ENCODE measurements at regions not wholly inside any gene's neighbourhood (a gene's known extent, or its start where the extent isn't known, plus 50 kb on each side); places are given as distances from the start of the nearest gene placed in this dataset.

DNA sequence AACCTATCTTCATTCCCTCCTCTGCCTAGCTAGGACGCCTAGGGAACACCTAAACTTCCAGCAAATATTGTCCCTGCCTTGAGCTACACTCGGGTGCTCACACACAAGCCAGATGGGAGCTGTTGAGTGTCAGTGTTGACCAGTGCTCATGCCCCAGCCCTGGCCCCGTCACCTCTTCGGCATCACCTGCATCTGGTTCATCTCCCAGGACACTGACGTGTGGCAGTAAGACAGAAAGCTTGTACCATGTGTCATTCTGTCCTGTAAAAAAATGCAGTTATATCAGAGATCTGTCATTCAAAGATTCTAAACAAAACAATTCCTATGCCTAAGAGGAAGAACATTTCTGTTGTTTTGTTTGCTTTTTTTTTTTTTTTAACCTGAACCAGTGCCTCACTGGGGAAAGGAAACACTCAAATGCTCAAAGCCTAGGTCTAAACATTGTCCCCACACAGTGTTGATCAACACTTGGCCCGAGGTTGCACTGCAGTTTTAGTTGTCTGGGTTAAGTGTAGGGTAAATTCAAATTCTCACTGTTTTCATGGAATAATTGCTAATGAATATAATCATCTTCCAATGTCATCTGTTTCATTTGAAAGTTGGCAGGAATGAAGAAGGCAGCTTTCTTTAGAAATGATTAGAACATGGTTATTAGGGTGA, 102.7 kb upstream of the SASH1 start:
- ChIA-PET CTCF (no interaction called here), POLR2A (no interaction called here)
- Histone ChIP-seq H3K27me3 (ENCODE audit: control insufficient read depth in 1 of 2, insufficient read depth in 2 of 2, low read length in 2 of 2) (peaks cover 0 to 4% of the 10 kb centered on the region in 2 experiments), H3K9me3 (ENCODE audit: control insufficient read depth in 1 of 2, insufficient read depth in 1 of 2, low read length in 2 of 2) (no peaks in the 10 kb centered on the region), H3K27ac (ENCODE audit: low read depth in 1 of 2, low read length in 2 of 2) (no peak overlapping the region), H3K4me3 (ENCODE audit: low read length) (no peak overlapping the region), H3K4me1 (ENCODE audit: insufficient read depth, low read length) (no peaks in the 10 kb centered on the region), H3K36me3 (ENCODE audit: insufficient read depth, low read length) (no peaks in the 10 kb centered on the region)
- H3K36me3 Mint-ChIP-seq (ENCODE audit: low read depth): no peaks in the 10 kb centered on the region
- no peak for ATAC-seq (ENCODE audit: poor library complexity)
- DNase-seq: no peak
- no peak overlapping the region for H3K4me3 Mint-ChIP-seq
- no peaks in the 10 kb centered on the region for H3K9me3 Mint-ChIP-seq
- intact Hi-C loops (cut with DNase I, micrococcal nuclease): no loop called here
- H3K4me1 Mint-ChIP-seq (ENCODE audit: low read depth): no peaks in the 10 kb centered on the region
- TF ChIP-seq, protein P1, sequence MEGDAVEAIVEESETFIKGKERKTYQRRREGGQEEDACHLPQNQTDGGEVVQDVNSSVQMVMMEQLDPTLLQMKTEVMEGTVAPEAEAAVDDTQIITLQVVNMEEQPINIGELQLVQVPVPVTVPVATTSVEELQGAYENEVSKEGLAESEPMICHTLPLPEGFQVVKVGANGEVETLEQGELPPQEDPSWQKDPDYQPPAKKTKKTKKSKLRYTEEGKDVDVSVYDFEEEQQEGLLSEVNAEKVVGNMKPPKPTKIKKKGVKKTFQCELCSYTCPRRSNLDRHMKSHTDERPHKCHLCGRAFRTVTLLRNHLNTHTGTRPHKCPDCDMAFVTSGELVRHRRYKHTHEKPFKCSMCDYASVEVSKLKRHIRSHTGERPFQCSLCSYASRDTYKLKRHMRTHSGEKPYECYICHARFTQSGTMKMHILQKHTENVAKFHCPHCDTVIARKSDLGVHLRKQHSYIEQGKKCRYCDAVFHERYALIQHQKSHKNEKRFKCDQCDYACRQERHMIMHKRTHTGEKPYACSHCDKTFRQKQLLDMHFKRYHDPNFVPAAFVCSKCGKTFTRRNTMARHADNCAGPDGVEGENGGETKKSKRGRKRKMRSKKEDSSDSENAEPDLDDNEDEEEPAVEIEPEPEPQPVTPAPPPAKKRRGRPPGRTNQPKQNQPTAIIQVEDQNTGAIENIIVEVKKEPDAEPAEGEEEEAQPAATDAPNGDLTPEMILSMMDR (IDR thresholded peaks at IDR 0.05): no peak
- peaks cover 71% of the 10 kb centered on the region for H3K27me3 Mint-ChIP-seq
- H3K27ac Mint-ChIP-seq: no peak overlapping the region

DNA sequence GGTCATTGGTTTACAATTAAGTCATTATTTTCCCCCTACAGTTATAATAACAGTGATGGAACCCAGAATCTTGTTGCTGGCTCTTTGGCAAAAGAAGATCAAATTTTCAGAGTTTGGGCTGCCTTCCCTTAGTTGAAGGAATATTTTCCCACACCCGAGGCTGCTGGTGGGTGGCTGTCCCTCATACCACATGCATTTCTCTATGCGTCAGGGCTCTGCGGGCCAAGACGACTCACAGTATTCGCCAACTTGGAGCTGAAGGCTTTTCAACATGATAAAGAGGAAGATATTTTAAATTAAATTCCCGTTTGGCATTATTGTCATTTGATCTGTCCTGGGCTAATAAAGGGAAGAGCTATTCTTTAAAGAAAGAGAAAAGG, 102.2 kb upstream of the SASH1 start:
- H3K4me3 ChIP-seq (ENCODE audit: low read length): no peak overlapping the region
- POLR2A ChIA-PET: no interaction called here
- ATAC-seq (ENCODE audit: poor library complexity) (no peak), DNase-seq (no peak)
- peaks cover 0 to 4% of the 10 kb centered on the region in 2 experiments for H3K27me3 ChIP-seq (ENCODE audit: control insufficient read depth in 1 of 2, insufficient read depth in 2 of 2, low read length in 2 of 2)
- Mint-ChIP-seq H3K4me3 (no peak overlapping the region), H3K36me3 (ENCODE audit: low read depth) (no peaks in the 10 kb centered on the region), H3K27ac (no peak overlapping the region), H3K4me1 (ENCODE audit: low read depth) (no peaks in the 10 kb centered on the region), H3K27me3 (peaks cover 74% of the 10 kb centered on the region), H3K9me3 (no peaks in the 10 kb centered on the region)
- no peaks in the 10 kb centered on the region for H3K4me1 ChIP-seq (ENCODE audit: insufficient read depth, low read length)
- no peaks in the 10 kb centered on the region for H3K36me3 ChIP-seq (ENCODE audit: insufficient read depth, low read length)
- TF ChIP-seq, protein P1 (IDR thresholded peaks at IDR 0.05): no peak
- intact Hi-C loops (cut with DNase I, micrococcal nuclease): no loop called here
- H3K9me3 ChIP-seq (ENCODE audit: control insufficient read depth in 1 of 2, insufficient read depth in 1 of 2, low read length in 2 of 2): no peaks in the 10 kb centered on the region
- CTCF ChIA-PET: no interaction called here
- H3K27ac ChIP-seq (ENCODE audit: low read depth in 1 of 2, low read length in 2 of 2): no peak overlapping the region

DNA sequence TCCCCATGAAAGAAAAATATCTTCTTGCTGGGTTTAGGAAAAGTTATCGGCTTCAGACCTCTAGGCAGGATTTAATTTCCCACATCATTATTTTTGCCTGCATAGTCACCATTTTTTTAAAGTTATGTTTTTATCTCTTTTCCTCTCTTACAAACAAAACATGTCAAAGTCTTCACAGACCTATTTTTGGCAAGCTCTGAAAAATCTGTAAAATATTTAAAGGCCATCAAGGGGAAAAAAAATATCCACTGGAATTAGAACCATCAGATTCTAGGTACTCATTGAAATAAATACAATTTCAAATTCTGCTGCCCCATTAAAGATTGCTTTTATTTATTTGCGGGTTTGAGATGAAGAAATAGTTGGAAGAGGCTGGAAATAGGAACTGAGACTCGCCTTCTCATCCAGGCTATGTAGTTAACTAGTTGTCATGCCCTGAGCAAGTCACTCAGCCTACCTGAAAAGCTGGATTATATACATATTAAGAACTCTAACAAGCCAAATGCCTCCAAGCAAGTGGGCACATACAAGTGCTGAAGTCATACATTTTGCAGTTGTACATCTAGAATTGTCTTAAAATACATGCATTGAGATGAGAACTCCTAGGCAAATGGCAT, 101.7 kb upstream of the SASH1 start:
- no peaks in the 10 kb centered on the region for H3K4me1 ChIP-seq (ENCODE audit: insufficient read depth, low read length)
- CTCF ChIA-PET: no interaction called here
- H3K9me3 Mint-ChIP-seq: no peaks in the 10 kb centered on the region
- POLR2A ChIA-PET: no interaction called here
- H3K36me3 Mint-ChIP-seq (ENCODE audit: low read depth): no peaks in the 10 kb centered on the region
- TF ChIP-seq, protein P1 (IDR thresholded peaks at IDR 0.05): no peak
- H3K4me1 Mint-ChIP-seq (ENCODE audit: low read depth): no peaks in the 10 kb centered on the region
- H3K4me3 Mint-ChIP-seq: no peak overlapping the region
- H3K27me3 Mint-ChIP-seq: peaks cover 70% of the 10 kb centered on the region
- no peak for DNase-seq
- H3K27ac ChIP-seq (ENCODE audit: low read depth in 1 of 2, low read length in 2 of 2): no peak overlapping the region
- H3K36me3 ChIP-seq (ENCODE audit: insufficient read depth, low read length): no peaks in the 10 kb centered on the region
- intact Hi-C loops (cut with DNase I, micrococcal nuclease): no loop called here
- no peak overlapping the region for H3K4me3 ChIP-seq (ENCODE audit: low read length)
- H3K27me3 ChIP-seq (ENCODE audit: control insufficient read depth in 1 of 2, insufficient read depth in 2 of 2, low read length in 2 of 2): peaks cover 0 to 4% of the 10 kb centered on the region in 2 experiments
- no peak for ATAC-seq (ENCODE audit: poor library complexity)
- H3K27ac Mint-ChIP-seq: no peak overlapping the region
- no peaks in the 10 kb centered on the region for H3K9me3 ChIP-seq (ENCODE audit: control insufficient read depth in 1 of 2, insufficient read depth in 1 of 2, low read length in 2 of 2)

Measured in CD4-positive, alpha-beta T cell (primary cell).